KBM-7 (cell line): ENCODE measurements at regions not wholly inside any gene's neighbourhood (a gene's known extent, or its start where the extent isn't known, plus 50 kb on each side); places are given as distances from the start of the nearest gene placed in this dataset.
"Not testable (repeated sequence)": the region's sequence is repeated elsewhere in the genome, so short reads cannot be mapped to it uniquely, and the experiment has no call there.

Source experiments
- DNase-seq: peaks from one replicate; pipeline ENCODE4 v3.0.0-alpha.2; 2015
- in situ Hi-C: fragments of 300-500 bp; cut with MboI; formaldehyde crosslinking; loops from 2 replicates; pipeline ENCODE4 v1.14.3; 2020; ENCODE audit warnings: low sequenced_read_pairs, low pct_unique_long_range_greater_than_20kb, mixed read lengths

GRCh38 chr17:77036136-77036840 is 104.5 kb upstream of the SEC14L1 start:
- in situ Hi-C loops: no loop called here
- no peak for DNase-seq

- in situ Hi-C loops: no loop called here
- DNase-seq: peak; percentile 96
Observed at GRCh38 chr17:77036841-77037381, 103.9 kb upstream of the SEC14L1 start.

GRCh38 chr17:77037943-77038342 is 102.8 kb upstream of the SEC14L1 start:
- no peak for DNase-seq
- in situ Hi-C loops: no loop called here

- DNase-seq: no peak
- in situ Hi-C loops: no loop called here
Observed at GRCh38 chr17:77038884-77039555, 101.7 kb upstream of the SEC14L1 start.

GRCh38 chr17:77042476-77043231 is 98.1 kb upstream of the SEC14L1 start:
- in situ Hi-C loops: no loop called here

GRCh38 chr17:77045441-77046041 is 95.2 kb upstream of the SEC14L1 start:
- DNase-seq: no peak
- in situ Hi-C loops: no loop called here

More at GRCh38 chr17:77042476-77043231, 98.1 kb upstream of the SEC14L1 start:
- DNase-seq: no peak

- no peak for DNase-seq
- in situ Hi-C loops: no loop called here
Observed at GRCh38 chr17:77049440-77049839, 91.3 kb upstream of the SEC14L1 start.

GRCh38 chr17:77050901-77051300 is 89.9 kb upstream of the SEC14L1 start:
- in situ Hi-C loops, DNase-seq: not testable (repeated sequence)

GRCh38 chr17:77054936-77055335 is 85.8 kb upstream of the SEC14L1 start:
- no peak for DNase-seq
- in situ Hi-C loops: no loop called here

- in situ Hi-C loops: no loop called here
- no peak for DNase-seq
Observed at GRCh38 chr17:77055453-77055852, 85.3 kb upstream of the SEC14L1 start.

- in situ Hi-C loops: no loop called here
- no peak for DNase-seq
Observed at GRCh38 chr17:77058016-77058415, 82.8 kb upstream of the SEC14L1 start.

- no peak for DNase-seq
- in situ Hi-C loops: no loop called here
Observed at GRCh38 chr17:77061669-77062068, 79.1 kb upstream of the SEC14L1 start.

GRCh38 chr17:77064598-77064997 is 76.2 kb upstream of the SEC14L1 start:
- in situ Hi-C loops: no loop called here
- DNase-seq: no peak

GRCh38 chr17:77066165-77066564 is 74.6 kb upstream of the SEC14L1 start:
- no peak for DNase-seq
- in situ Hi-C loops: no loop called here

- peak; percentile 57 for DNase-seq
- in situ Hi-C loops: not testable (repeated sequence)
Observed at GRCh38 chr17:77066726-77067409, 73.9 kb upstream of the SEC14L1 start.

- no peak for DNase-seq
- in situ Hi-C loops: no loop called here
Observed at GRCh38 chr17:77068915-77069314, 71.9 kb upstream of the SEC14L1 start.

GRCh38 chr17:77070888-77071279 is 69.9 kb upstream of the SEC14L1 start:
- DNase-seq: no peak
- in situ Hi-C loops: no loop called here

GRCh38 chr17:77071925-77072490 is 68.8 kb upstream of the SEC14L1 start:
- in situ Hi-C loops: no loop called here

GRCh38 chr17:77072670-77073069 is 68.1 kb upstream of the SEC14L1 start:
- in situ Hi-C loops: no loop called here
- no peak for DNase-seq

More at GRCh38 chr17:77071925-77072490, 68.8 kb upstream of the SEC14L1 start:
- DNase-seq: no peak
